ENCODE measurements at regions not wholly inside any gene's neighbourhood (a gene's known extent, or its start where the extent isn't known, plus 50 kb on each side); places are given as distances from the start of the nearest gene placed in this dataset.
"Not testable (repeated sequence)": the region's sequence is repeated elsewhere in the genome, so short reads cannot be mapped to it uniquely, and the experiment has no call there.

DNA sequence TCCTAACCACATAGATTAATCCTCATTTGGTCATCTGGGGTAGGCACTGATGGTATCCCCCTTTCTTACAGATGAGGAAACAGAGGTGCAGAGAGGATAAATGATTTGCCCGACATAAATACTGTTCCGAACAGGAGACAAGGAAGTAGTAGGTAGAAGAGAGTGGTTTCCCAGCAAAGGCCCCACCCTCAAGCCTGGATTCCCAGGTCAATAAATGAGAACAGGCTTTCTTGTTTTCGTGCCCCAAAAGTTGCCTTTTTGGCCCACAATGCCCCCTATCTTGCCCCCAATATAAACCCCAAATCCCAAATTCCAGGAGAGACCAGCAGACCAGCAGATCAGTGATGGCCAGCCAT, 125.5 kb upstream of the PRR20G start:
- Histone ChIP-seq H3K4me3 (no peak overlapping the region), H3K4me1 (ENCODE audit: insufficient read depth) (no peaks in the 10 kb centered on the region), H3K36me3 (no peaks in the 10 kb centered on the region), H3K27me3 (no peaks in the 10 kb centered on the region), H3K27ac (no peak overlapping the region), H3K9me3 (no peaks in the 10 kb centered on the region)
- intact Hi-C loops (cut with DNase I) = no loop called here
- no peak for DNase-seq
- 82 to 84% (median 83%) methylated on average over 3 of the region's 3 CpGs for WGBS, 3 donors
- TF ChIP-seq EP300 (IDR thresholded peaks at IDR 0.05) = no peak
- TF ChIP-seq POLR2A (IDR thresholded peaks at IDR 0.05) = no peak
- TF ChIP-seq CTCF (IDR thresholded peaks at IDR 0.05) = no peak

GRCh38 chr3:127412578-127413317, 124.9 kb upstream of the PRR20G start:
- no peak for TF ChIP-seq EP300 (IDR thresholded peaks at IDR 0.05)
- no peak for TF ChIP-seq CTCF (IDR thresholded peaks at IDR 0.05)
- no peak for TF ChIP-seq POLR2A (IDR thresholded peaks at IDR 0.05)
- Histone ChIP-seq H3K27ac (no peak overlapping the region), H3K4me3 (no peak overlapping the region), H3K27me3 (no peaks in the 10 kb centered on the region), H3K9me3 (no peaks in the 10 kb centered on the region), H3K4me1 (ENCODE audit: insufficient read depth) (no peaks in the 10 kb centered on the region), H3K36me3 (no peaks in the 10 kb centered on the region)
- intact Hi-C loops (cut with DNase I) = no loop called here
- DNase-seq = peak in 2 of 5 donors; percentile 7 to 10
- WGBS, 3 donors = 75 to 77% (median 75%) methylated on average over 10 of the region's 10 CpGs

- DNase-seq; H3K27me3 ChIP-seq; H3K4me3 ChIP-seq; H3K36me3 ChIP-seq; H3K4me1 ChIP-seq (ENCODE audit: insufficient read depth); intact Hi-C loops (cut with DNase I); H3K9me3 ChIP-seq; H3K27ac ChIP-seq: not testable (repeated sequence)
- 53 to 77% (median 56%) methylated on average over 7 to 8 of the region's 9 CpGs for WGBS, 3 donors
Observed at GRCh38 chr3:127411875-127412274, 124.0 kb upstream of the PRR20G start.

DNA sequence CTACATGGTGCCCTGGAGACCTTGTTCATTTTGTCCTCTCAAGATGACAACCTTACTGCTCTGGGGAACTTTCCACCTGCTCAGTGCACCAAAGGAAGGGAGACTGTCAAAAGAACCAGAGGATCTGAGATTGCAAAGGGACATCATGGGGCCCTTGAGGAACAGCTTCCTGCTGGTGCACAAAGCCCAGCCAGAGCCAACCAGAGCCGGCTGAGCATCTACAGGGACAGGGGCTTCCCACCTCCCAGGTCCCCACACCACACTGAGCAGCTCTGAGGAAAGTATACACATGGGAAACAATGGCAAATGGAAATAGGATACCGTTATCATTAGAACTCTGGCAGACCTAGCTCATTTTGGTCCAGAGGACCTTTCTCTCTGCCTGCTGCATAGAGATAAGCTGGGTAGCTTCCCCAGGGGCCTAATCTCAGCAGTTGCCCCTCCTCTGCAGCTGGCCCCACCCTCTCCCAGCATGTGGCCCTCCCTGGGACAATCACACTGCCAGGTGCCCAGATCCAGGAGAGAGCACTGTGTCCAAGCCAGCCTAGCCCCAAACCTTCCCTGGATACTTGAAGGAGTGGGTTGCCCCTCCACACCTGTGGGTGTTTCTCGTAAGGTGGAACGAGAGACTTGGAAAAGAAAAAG, 123.4 kb upstream of the PRR20G start:
- Histone ChIP-seq H3K27me3 (no peaks in the 10 kb centered on the region), H3K4me3 (no peak overlapping the region), H3K9me3 (no peaks in the 10 kb centered on the region), H3K4me1 (ENCODE audit: insufficient read depth) (no peaks in the 10 kb centered on the region), H3K27ac (no peak overlapping the region), H3K36me3 (no peaks in the 10 kb centered on the region)
- 69 to 86% (median 70%) methylated on average over 4 of the region's 4 CpGs for WGBS, 3 donors
- intact Hi-C loops (cut with DNase I) = no loop called here
- peak in 1 of 5 donors; percentile 2 for DNase-seq
- no peak for TF ChIP-seq CTCF (IDR thresholded peaks at IDR 0.05)
- TF ChIP-seq EP300 (IDR thresholded peaks at IDR 0.05) = no peak
- TF ChIP-seq POLR2A (IDR thresholded peaks at IDR 0.05) = no peak

DNA sequence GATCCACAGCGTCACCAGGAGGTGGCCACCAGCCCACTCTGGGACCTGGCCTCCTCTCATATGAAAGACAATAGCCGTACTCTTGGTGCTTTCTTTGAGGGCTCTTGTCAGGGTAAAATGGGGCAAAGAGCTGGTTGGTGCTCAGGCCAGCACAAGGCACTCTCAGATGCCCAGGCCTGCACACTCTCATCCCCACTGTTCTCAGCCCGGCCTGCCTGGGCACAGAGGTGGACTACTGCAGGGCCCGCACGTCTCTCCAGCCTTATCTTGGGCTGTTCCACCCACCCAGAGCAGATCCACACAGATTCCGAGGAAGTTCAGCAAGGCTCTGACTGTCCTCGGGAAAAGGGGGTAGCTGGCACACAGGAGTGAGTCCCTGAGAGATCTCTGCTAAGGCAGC, 122.8 kb upstream of the PRR20G start:
- peak in 1 of 5 donors; percentile 15 for DNase-seq
- Histone ChIP-seq H3K9me3 (no peaks in the 10 kb centered on the region), H3K27ac (no peak overlapping the region), H3K27me3 (no peaks in the 10 kb centered on the region), H3K4me1 (ENCODE audit: insufficient read depth) (no peaks in the 10 kb centered on the region), H3K36me3 (no peaks in the 10 kb centered on the region), H3K4me3 (no peak overlapping the region)
- 88 to 95% (median 89%) methylated on average over 7 of the region's 7 CpGs for WGBS, 3 donors
- TF ChIP-seq POLR2A (IDR thresholded peaks at IDR 0.05) (no peak), EP300 (IDR thresholded peaks at IDR 0.05) (no peak), CTCF (IDR thresholded peaks at IDR 0.05) (no peak)
- intact Hi-C loops (cut with DNase I) = no loop called here

Measured in ovary (tissue), 7 donors.